ENCODE measurements at regions not wholly inside any gene's neighbourhood (a gene's known extent, or its start where the extent isn't known, plus 50 kb on each side); places are given as distances from the start of the nearest gene placed in this dataset.
A peak's percentile ranks its signal among the peaks of the same experiment; 100 is the strongest.

DNA sequence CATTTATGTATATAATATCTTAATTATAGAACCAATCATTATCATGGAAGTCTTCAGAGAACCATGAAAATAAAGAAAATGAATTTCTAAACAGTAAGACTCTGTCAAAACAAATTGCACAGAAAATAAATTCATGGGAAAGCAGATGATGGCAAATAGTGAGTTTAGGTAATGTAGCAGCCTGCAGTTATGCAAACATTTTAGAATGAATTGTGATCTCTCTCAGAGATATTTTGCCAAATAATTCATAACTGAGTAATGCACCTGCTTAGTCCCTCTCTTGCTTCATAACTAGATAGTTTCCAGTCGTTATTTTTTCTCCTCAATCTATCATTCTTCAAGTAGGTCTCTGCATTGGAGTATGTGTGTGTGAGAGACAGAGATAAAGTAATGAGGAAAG, 492.7 kb upstream of the THBS1 start:
- ATAC-seq: no peak
- TF ChIP-seq ISL1 (CRISPR knock-in tag; IDR thresholded peaks at IDR 0.05) (peak; percentile 59), TOX (CRISPR knock-in tag; IDR thresholded peaks at IDR 0.05; ENCODE audit: borderline replicate concordance) (no peak)

DNA sequence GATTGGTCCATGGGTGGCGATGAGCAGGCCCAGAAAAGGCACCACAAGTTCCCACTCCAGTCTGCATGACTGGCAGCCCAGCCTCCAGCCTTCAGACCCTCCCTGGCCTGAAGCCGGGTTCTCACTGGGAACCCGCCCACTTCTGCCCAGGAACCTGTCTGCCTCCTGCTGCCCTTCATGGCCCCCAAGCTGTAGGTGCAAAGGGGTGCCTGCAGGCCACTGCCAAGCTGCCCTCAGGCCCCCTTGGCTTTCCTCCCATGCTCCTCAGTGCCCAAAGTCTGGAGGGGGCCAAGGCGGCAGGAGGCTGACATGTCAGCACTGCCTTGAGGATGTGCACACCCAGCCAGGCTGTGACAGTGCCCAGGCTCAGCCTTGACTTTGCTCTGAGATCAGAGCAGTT, 488.5 kb upstream of the THBS1 start:
- no peak for TF ChIP-seq ZNF565 (CRISPR knock-in tag; conservative IDR thresholded peaks at IDR 0.05; ENCODE audit: low read depth)
- TF ChIP-seq PATZ1 (CRISPR knock-in tag; IDR thresholded peaks at IDR 0.05; ENCODE audit: borderline replicate concordance): no peak
- no peak for TF ChIP-seq RARB (CRISPR knock-in tag; IDR thresholded peaks at IDR 0.05)
- no peak for TF ChIP-seq GLIS3 (CRISPR knock-in tag; IDR thresholded peaks at IDR 0.05)
- TF ChIP-seq PPARA (CRISPR knock-in tag; IDR thresholded peaks at IDR 0.05; ENCODE audit: borderline replicate concordance): no peak
- no peak for TF ChIP-seq TCF4 (CRISPR knock-in tag; IDR thresholded peaks at IDR 0.05; ENCODE audit: borderline replicate concordance)
- TF ChIP-seq TSHZ2 (CRISPR knock-in tag; IDR thresholded peaks at IDR 0.05): no peak

GRCh38 chr15:39092761-39093160, 488.1 kb upstream of the THBS1 start:
- ATAC-seq: no peak
- TF ChIP-seq GLIS3 (CRISPR knock-in tag; IDR thresholded peaks at IDR 0.05) (no peak), CSDC2 (CRISPR knock-in tag; IDR thresholded peaks at IDR 0.05) (no peak), CSRNP3 (CRISPR knock-in tag; IDR thresholded peaks at IDR 0.05) (no peak), TCF4 (CRISPR knock-in tag; IDR thresholded peaks at IDR 0.05; ENCODE audit: borderline replicate concordance) (no peak), ZNF8 (CRISPR knock-in tag; IDR thresholded peaks at IDR 0.05) (no peak), ISL1 (CRISPR knock-in tag; IDR thresholded peaks at IDR 0.05) (no peak), ZNF70 (CRISPR knock-in tag; IDR thresholded peaks at IDR 0.05) (no peak), PPARA (CRISPR knock-in tag; IDR thresholded peaks at IDR 0.05; ENCODE audit: borderline replicate concordance) (no peak), TSHZ2 (CRISPR knock-in tag; IDR thresholded peaks at IDR 0.05) (no peak), ESRRG (CRISPR knock-in tag; IDR thresholded peaks at IDR 0.05) (no peak), ARNTL (CRISPR knock-in tag; IDR thresholded peaks at IDR 0.05; ENCODE audit: borderline replicate concordance, low read depth) (no peak), BACH2 (CRISPR knock-in tag; IDR thresholded peaks at IDR 0.05; ENCODE audit: borderline replicate concordance) (no peak), TOX (CRISPR knock-in tag; IDR thresholded peaks at IDR 0.05; ENCODE audit: borderline replicate concordance) (no peak), ZFP30 (CRISPR knock-in tag; IDR thresholded peaks at IDR 0.05) (no peak)
- TF ChIP-seq, protein P1, sequence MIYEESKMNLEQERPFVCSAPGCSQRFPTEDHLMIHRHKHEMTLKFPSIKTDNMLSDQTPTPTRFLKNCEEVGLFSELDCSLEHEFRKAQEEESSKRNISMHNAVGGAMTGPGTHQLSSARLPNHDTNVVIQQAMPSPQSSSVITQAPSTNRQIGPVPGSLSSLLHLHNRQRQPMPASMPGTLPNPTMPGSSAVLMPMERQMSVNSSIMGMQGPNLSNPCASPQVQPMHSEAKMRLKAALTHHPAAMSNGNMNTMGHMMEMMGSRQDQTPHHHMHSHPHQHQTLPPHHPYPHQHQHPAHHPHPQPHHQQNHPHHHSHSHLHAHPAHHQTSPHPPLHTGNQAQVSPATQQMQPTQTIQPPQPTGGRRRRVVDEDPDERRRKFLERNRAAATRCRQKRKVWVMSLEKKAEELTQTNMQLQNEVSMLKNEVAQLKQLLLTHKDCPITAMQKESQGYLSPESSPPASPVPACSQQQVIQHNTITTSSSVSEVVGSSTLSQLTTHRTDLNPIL (CRISPR knock-in tag; IDR thresholded peaks at IDR 0.05; ENCODE audit: low read depth): no peak
- TF ChIP-seq, protein P2, sequence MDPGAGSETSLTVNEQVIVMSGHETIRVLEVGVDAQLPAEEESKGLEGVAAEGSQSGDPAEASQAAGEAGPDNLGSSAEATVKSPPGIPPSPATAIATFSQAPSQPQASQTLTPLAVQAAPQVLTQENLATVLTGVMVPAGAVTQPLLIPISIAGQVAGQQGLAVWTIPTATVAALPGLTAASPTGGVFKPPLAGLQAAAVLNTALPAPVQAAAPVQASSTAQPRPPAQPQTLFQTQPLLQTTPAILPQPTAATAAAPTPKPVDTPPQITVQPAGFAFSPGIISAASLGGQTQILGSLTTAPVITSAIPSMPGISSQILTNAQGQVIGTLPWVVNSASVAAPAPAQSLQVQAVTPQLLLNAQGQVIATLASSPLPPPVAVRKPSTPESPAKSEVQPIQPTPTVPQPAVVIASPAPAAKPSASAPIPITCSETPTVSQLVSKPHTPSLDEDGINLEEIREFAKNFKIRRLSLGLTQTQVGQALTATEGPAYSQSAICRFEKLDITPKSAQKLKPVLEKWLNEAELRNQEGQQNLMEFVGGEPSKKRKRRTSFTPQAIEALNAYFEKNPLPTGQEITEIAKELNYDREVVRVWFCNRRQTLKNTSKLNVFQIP (CRISPR knock-in tag; IDR thresholded peaks at IDR 0.05; ENCODE audit: borderline replicate concordance, low read depth): no peak

More for the DNA sequence above, 488.5 kb upstream of the THBS1 start:
- ATAC-seq: no peak
